ENCODE measurements at regions not wholly inside any gene's neighbourhood (a gene's known extent, or its start where the extent isn't known, plus 50 kb on each side); places are given as distances from the start of the nearest gene placed in this dataset.

GRCh38 chr2:78035804-78036203, 513.6 kb upstream of the LRRTM4 start:
- DNase-seq = peak; percentile 94

DNA sequence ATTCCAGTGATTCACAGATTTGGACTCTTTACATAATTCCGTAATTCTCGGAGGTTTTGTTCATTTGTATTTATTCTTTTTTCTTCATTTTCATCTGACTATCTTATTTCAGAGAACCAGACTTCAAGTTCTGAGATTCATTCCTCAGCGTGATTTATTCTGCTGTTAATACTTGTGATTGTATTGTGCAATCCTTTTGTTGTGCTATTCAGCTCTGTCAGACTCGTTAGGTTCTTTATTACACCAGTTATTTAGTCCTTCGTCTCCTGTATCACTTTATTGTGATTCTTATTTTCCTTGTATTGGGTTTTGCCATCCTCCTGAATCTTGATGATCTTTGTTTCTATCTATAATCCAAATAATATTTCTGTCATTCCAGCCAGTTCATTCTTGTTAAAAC, 529.3 kb upstream of the LRRTM4 start:
- DNase-seq = no peak

GRCh38 chr2:78056976-78057375, 534.8 kb upstream of the LRRTM4 start:
- no peak for DNase-seq

DNA sequence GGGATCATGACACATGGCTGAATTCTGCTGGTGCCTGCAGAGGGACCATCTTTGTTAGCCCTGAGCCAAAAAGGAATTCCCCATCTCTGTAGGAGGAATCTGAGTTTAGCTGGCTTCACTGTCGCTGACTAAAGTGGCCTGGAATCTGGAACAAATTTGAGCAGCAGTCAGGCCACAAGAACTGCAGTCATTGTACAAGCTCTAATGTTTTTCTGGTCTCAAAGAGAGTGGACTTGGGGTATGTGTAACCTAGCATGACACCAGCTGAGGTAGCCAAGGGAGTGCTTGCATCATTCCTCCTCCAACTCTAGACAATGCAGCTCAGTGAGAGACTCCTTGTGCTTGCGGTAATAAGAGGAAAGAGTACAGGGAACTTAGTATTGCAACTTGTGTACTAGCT, 539.1 kb upstream of the LRRTM4 start:
- DNase-seq = no peak

DNA sequence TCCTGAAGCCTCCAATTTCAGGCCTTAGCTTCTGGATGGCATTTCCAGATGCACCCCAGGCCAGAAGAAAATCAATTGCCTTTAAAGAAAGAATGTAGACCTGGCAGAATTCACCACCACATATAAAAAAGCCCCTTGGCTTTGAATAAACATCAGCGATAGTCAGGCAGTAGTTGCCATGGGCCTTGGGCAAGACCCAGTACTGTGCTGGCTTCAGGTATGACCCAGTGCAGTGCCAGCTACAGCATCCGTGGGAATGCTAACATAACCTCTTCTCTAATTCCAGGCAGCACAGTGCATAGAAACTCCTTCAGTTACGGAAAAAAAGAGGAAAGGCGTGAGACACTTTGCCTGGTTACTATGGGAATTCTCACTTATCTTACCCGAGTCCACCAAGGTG, 539.6 kb upstream of the LRRTM4 start:
- no peak for DNase-seq

DNA sequence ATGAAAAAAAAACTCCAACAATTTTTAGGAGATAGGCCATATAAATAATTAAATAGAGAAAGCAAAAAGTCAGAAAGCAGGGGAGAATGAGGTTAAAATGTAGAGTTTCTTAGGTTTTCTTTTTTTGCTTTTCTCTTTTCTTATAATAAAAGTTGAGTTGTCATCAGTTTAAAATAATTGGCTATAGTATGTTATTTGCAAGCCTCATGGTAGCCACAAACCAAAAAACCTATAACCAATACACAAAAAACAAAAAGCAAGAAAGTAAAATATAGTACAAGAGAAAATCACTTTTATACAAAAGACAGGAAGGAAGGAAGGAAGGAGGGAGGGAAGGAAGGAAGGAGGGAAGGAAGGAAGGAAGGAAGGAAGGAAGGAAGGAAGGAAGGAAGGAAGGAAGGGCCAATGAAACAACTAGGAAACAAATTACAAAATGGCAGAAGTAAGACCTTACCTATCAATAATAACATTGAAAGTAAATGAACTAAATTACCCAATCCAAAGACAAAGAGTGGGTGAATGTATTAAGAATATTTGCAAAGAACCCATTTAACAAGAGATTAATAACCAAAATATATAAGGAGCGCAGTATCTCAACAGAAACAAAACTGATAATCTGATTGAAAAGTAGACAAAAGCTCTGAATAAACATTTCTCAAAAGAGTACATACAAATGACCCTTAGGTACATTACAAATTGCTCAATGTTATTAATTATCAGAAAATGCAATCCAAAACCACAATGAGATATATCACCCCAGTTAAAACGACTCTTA, 541.3 kb upstream of the LRRTM4 start:
- DNase-seq = no peak

DNA sequence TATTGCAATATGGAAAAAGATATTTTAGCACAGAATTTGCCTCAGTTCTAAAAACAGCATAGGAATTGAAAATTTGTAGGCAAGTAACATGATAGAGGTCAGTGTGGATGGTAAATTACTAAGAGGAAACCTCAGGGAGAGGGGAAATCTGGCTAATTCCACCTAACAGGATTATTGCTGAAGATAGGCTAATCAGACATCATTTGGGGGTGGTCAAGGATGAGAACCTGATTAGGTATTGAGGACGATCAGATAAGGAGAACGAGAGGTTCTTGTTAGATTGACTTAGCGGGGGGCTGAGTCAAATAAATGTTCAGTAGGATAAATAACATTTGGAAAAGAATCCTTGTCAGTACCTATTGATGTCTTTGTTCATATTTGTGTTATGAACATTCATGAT, 543.2 kb upstream of the LRRTM4 start:
- DNase-seq = no peak

- DNase-seq = peak; percentile 81
These were observed 546.6 kb upstream of the LRRTM4 start for GRCh38 chr2:78068808-78069207.

- no peak for DNase-seq
These were observed 548.5 kb upstream of the LRRTM4 start for GRCh38 chr2:78070693-78071092.

GRCh38 chr2:78077633-78078032, 555.5 kb upstream of the LRRTM4 start:
- peak; percentile 86 for DNase-seq

GRCh38 chr2:78082555-78082954, 560.4 kb upstream of the LRRTM4 start:
- DNase-seq = no peak

DNA sequence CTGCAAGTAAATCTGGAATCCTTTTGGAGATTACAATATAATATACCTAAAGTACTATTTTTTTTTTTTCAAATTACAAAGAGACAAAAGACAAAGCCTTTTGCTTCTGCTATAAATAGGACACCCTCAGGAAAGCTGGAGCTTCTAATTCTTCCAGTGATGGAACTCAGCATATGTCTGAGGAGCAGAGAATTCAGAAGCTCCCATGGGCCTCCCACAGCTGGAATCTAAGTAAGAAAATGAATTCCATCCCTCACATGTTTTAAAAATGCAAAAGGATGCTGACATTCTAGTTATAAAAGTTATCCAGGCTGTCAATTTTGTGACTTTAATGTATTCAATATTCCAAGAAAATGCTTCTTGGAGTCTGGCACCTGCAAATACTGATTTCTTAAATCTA, 571.3 kb upstream of the LRRTM4 start:
- DNase-seq = no peak

DNA sequence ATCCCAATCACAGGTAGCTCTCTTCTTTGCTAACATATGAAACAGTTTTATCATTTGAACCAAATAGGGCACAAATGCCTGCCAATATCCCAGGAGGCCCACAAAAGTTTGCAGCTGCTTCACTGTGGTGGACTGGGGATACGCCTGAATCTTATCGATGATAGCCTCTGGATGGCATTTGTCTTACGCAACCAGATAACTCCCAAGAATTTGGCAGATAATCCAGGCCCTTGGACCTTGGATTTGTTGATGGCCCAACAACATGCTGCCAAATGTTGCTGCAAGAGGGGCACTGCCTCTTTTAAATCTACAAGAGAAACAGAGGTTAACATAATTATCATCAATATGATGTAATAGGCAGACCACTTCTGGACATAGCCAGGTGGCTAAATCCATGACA, 587.1 kb upstream of the LRRTM4 start:
- no peak for DNase-seq

GRCh38 chr2:78115291-78115690, 593.1 kb upstream of the LRRTM4 start:
- no peak for DNase-seq

- no peak for DNase-seq
These were observed 595.9 kb upstream of the LRRTM4 start for GRCh38 chr2:78118037-78118436.

- DNase-seq = no peak
These were observed 598.1 kb upstream of the LRRTM4 start for GRCh38 chr2:78120275-78120674.

DNA sequence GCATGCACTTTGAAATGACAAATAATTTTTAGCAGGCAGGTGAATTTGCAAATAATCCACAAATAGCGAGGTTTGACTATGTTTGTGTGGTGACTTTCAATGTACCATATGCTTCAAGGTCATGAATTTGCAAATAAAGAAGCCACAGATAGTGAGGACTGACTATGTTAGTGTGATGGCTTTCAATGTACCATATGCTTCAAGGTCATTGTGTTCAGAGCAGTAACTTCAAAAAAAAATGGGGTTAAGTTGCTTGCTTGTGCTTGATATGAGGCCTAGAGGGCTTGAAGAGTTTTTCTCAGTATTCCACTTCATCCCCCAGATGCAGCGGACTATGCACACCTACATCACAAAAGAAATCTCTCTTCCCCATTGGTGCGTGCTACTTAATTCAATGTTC, 602.9 kb upstream of the LRRTM4 start:
- DNase-seq = no peak

DNA sequence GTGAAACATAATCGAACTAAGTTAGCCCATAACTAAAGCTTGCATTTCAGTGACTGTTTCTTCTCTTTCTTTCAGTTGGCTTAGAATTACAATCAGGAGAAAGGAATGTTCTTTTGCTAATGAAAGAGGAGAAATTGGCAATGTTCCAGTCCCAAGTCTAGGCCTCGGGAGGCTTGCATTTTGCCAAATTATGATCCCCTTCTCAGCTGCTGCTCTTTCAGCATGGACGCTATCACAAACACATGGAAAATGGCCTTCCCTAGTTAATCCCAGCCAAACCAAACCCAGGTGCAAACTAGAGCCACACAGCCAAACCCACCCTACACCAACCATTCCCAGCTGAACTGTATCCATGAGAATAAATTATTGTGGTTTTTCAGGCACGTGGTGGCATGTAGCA, 605.2 kb upstream of the LRRTM4 start:
- DNase-seq = no peak

- DNase-seq = no peak
These were observed 610.5 kb upstream of the LRRTM4 start for GRCh38 chr2:78132391-78133370.

DNA sequence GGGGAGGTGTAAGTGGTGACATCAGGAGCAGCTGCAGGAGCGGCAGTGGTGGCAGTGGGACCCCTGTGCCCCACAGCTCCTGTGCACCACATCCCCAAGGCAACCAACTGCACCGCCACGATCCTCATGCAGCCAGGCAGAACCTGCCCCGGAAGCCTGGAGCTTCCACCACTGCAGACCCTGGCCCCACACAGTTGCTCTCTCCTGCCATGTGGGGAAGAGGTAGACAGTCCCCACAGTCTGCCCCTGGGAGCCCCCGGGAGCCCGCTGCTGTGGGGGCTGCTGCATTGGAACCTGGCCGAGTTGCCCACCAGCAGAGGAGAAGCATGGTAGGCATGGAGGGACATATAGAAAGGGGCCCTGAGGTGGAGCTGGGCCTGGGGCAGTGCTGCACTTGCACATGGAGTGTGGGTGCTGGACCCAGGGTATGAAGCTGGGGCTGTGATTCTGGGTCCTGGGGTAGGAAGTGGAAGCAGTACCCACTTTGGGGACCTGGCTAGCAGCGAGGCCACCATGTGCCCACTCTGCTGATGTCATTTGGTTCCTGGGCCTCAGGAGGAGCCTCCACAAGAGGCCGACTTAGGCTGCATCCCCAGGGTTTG, 623.3 kb upstream of the LRRTM4 start:
- DNase-seq = no peak

DNA sequence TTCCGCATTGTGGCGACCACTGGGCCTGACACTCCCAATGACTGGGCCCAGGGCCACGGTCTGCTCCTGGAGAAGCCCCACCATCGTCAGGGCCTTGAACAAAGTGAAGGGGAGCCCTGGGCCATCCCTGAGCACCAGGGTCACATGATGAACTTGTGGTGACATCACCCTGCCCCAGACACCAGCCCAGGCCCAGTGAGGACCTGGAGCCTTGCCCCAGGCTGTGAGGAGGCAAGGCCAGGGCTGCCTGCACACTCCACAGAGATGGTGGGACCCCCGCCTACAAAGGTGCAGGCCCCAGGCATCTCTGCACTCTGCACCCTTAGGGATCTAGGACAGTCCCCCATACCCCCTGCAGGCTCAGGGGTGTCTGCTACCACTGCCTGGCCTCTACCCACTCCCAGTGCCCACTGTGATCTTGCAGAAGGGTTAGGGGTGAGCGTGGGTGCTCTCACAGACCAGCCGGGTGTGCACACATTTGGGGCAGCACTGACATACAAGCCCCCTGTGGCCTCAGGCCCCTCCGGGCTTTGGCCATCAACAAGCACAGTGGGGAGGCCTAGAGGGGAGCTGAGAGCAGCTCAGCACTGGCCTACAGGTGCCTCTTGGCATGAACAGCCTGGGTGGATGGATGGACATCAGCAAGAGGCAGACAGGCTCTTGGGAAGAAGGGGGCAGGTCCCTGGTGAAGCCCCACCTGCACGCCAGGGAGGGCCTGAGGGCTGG, 624.0 kb upstream of the LRRTM4 start:
- no peak for DNase-seq

GRCh38 chr2:78147466-78147865, 625.3 kb upstream of the LRRTM4 start:
- no peak for DNase-seq

DNA sequence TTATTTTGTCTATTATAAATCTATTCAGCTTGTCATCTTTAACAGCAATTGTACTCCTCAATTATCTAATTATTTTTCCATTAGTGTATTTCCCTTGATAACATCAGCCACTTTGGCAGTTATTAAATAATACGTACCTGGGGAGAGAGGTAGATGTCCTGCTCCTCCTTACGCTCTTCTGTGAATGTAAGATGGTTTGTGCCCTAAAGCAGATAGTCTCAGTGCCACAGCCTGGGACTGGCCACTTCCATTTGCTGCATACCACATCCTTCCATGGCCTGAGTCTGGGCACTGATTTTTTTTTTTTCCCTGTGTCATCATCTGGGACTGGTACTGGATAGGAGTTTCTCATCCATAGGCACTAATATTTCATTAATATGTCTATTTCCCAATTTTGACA, 632.4 kb upstream of the LRRTM4 start:
- no peak for DNase-seq
